ENCODE measurements at regions not wholly inside any gene's neighbourhood (a gene's known extent, or its start where the extent isn't known, plus 50 kb on each side); places are given as distances from the start of the nearest gene placed in this dataset.

- DNase-seq, result no peak
These were observed 57.5 kb upstream of the PAPPA start for GRCh38 chr9:116096046-116096445.

- DNase-seq, result no peak
These were observed 56.7 kb upstream of the PAPPA start for GRCh38 chr9:116096853-116097252.

- no peak for DNase-seq
These were observed 55.1 kb upstream of the PAPPA start for GRCh38 chr9:116098476-116098875.

GRCh38 chr9:116099821-116100220, 53.8 kb upstream of the PAPPA start:
- DNase-seq, result no peak

DNA sequence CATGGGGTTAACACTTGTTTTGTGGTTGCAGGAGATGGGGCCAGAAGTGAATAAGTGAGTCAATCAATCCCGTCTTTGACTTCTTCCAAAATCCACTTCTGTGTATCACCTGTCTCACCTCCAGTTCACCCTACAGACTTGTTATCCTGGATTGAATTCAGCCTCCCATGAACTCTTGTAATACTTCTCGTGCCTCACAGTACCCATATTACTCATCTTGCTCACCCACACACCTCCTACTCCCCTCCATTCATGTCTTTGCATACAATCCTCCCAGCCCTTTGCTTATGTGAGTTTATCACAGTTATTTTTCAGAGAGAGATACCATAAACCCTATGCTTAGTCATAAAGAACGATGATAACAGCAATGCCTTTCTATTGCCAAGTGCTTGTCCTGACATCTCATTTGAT, 52.9 kb upstream of the PAPPA start:
- no peak for DNase-seq

GRCh38 chr9:116101516-116101915, 52.1 kb upstream of the PAPPA start:
- DNase-seq, result no peak

DNA sequence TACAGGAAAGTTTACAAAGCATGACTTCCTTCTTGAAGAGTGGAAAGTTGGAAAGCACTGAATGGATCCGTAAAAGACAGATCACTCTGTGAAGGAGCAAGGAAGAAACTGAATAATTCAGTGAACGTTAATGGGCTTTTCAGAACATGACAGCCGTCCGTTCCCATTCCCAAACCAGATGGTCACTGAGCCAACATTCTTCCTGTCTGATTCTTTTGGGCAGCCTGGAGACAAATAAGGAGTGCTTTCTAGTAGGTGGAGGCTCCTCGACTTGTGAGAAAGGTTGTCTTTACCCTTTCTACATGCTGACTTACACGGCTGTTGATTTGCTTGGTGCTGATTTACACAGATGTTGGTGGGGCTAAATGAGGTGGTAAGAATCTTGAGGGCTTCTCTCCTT, 51.0 kb upstream of the PAPPA start:
- DNase-seq, result no peak

Measured in COR-L47 (cell line).